NK-92 (cell line): ENCODE measurements at regions not wholly inside any gene's neighbourhood (a gene's known extent, or its start where the extent isn't known, plus 50 kb on each side); places are given as distances from the start of the nearest gene placed in this dataset.
"Not testable (repeated sequence)": the region's sequence is repeated elsewhere in the genome, so short reads cannot be mapped to it uniquely, and the experiment has no call there.

ENCODE experiments used
- DNase-seq: peaks from one replicate; lab custom pipeline; 2025; ENCODE audit not compliant: unreplicated experiment; lab: John Stamatoyannopoulos, UW

DNA sequence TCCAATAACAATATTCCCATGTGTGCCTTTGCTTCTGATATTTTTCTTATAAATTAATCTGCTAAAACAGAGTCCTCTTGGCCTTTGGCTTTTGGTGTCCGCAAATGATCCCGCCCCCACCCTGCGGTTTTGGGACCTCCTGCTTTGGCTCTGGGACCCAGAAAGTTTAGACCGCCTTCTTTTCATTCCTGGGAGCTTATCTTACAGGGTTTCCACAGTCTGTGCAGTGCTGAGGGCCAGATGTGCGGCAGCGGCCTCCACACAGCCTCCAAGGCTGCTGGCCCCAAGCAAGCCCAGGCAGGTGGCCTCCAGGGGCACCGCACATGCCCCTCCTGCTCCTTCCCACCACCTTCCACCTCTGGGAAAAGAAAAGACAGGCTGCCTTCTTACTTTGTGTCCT lies 191.5 kb downstream of the ERCC6L2 start:
- DNase-seq: no peak

- DNase-seq: no peak
Measured at GRCh38 chr9:96065482-96066251, 190.2 kb downstream of the ERCC6L2 start.

- no peak for DNase-seq
Measured at GRCh38 chr9:96064826-96065481, 189.5 kb downstream of the ERCC6L2 start.

DNA sequence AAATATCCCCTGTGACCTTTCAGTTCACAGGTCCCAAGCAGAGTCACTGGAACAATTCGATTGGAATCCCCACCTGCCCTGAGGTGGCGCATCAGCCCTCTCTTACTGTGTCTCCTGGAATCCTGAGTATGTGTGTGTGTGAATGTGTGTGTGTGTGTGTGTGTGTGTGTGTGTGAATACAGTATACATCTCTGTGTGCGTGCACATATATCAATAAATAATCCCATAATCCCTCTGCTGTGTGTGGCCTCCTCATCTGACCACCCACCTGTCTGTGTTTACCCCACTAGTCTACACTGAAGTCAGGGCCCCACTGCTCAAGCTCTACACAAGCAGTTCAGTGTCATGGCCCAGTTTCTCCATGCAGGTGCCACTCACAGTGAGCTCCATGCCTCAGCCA lies 187.4 kb downstream of the ERCC6L2 start:
- DNase-seq: no peak

DNA sequence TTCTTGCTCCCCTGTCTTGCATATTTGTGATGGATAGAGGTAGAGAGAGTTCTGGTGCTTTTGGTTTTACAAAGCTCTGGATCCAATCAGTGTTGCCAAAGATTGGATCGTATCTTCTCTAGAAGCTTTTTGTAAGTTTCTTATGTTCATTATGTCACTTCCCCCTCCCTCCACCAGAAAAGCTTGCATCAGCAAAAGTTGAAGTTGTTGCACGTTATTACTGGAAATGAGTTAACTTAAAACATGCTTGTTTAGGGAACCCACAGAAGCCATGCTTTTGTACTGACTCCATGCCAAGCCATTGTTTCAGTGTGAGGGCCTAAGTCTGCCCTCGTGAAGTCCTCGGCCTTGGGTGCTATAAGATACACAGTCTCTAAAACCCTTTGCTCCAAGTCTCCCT lies 186.5 kb downstream of the ERCC6L2 start:
- no peak for DNase-seq

GRCh38 chr9:96061293-96061987 lies 185.9 kb downstream of the ERCC6L2 start:
- no peak for DNase-seq

DNA sequence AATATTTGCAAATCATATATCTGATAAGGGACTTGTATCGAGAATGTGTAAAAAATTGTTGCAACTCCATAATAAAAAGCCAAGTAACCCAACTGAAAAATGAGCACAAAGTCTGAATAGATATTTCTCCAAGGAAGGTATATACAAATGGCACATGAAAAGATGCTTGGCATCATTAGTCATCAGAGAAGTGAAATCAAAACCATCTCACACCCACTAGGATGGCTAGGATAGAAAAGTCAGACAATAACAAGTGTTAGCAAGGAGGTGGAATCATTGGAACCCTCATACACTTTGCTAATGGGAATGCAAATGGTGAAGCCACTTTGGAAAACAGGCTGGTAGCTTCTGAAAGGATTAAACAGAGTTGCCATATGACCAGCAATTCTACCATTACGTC lies 182.7 kb downstream of the ERCC6L2 start:
- DNase-seq: no peak

DNA sequence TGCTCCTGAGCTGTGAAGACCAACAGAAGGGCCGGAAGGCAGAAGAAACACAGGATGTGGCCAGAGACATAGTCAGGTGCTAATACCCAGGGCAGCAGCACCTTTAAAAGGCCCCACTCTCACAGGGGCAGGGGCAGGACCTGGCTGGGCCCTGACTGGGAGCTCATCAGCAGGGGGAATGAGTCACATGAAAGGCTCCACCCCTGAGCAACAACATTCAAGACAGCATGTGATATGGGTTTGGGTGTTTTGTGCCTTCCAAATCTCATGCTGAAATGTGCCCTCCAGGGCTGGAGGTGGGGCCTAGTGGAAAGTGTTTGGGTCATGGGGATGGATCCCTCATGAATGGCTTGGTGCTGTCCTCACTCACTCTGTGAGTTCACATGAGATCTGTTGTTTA lies 181.7 kb downstream of the ERCC6L2 start:
- no peak for DNase-seq

DNA sequence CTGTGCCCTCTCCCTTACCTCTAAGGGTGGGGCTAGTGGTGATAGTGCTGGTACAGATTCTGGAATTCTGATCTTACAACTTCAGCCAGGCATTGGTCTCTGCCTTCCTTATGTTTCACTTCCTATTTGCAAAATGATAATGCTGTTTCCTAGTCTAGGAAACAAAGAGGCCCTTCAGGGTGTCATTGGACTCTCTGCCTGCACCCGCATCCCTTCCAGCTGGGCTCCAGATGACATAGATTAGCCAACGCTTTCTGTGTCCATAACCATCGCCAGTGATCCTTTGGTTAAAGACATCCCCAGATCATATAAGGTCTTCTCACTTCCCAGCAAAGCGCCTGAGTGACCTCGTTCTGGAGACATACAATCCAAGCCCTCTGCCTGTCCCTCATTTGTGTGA lies 180.7 kb downstream of the ERCC6L2 start:
- DNase-seq: no peak

- DNase-seq: not testable (repeated sequence)
Measured at GRCh38 chr9:96054248-96054647, 178.8 kb downstream of the ERCC6L2 start.

- no peak for DNase-seq
Measured at GRCh38 chr9:96052686-96053085, 177.2 kb downstream of the ERCC6L2 start.

DNA sequence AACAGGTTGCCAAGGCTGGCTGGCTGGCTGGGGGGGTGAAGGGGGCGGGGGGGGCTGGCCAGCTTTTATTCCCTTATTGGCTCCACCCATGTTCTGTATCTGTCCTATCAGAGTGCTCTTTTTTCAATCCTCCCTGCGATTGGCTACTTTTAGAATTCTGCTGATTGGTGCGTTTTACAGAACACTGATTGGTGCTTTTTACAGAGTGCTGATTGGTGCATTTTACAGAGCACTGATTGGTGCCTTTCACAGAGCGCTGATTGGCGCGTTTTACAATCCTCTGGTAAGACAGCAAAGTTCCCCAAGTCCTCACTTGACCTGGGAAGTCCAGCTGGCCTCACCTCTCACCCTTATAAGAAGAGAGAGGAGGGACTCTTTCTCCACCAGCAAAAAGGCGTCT lies 175.9 kb downstream of the ERCC6L2 start:
- no peak for DNase-seq

DNA sequence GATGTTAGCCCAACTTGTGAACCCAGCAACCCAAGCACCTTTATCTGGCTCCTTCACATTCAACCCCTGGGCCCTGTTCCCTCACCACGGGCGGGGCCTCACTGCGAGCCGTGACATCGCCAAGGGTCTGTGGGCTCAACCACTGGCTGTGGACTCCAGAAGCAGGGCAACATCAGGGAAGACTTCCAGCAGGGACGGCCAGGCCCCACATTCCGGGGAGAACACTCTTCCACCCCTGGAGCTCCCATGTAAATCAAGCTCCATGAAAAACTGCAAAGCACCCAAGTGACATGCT lies 175.3 kb downstream of the ERCC6L2 start:
- DNase-seq: no peak

- no peak for DNase-seq
Measured at GRCh38 chr9:96050048-96050860, 174.8 kb downstream of the ERCC6L2 start.

GRCh38 chr9:96048956-96049831 lies 173.7 kb downstream of the ERCC6L2 start:
- DNase-seq: no peak

DNA sequence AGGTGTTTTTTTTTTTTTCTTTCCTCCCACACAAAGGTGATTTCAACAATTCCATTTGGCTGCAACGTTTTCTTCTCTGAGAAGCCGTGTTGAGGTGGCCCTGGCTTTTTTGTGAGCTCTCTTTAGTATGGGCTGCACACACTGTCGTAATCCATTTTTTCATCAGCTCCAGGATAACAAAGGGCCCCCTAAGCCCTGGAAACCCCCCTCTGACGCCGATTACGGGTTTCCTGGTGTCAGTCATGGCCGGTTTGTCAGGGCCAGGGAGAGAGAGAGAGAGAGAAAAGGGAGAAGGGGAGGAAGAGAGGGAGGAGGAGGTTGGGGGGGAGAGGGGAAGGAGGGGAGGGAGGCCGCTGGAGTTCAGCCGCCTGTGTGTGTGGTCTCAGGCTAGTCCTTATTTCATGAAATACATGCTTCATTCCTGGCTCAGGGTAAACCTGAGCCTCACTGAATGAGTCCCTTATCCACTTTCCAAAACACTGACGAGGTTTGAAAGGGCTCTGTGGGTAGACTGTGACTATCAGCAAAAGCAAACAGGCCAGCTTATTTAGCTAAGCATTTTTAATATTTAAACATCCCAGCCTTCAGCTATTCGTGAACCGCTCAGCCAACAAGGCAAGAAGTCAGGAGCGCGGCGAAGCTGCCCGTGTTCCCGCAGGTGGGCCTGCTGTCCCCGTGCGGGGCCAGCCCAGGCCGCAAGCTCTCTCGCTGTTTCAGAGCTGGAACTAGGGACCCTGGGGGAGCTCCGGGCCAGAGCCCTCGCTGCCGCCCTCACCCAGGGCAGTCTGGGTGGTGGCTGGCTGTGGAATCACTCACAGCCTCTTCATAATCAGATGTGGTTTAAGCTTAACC lies 172.8 kb downstream of the ERCC6L2 start:
- no peak for DNase-seq

- no peak for DNase-seq
Measured at GRCh38 chr9:96047741-96048103, 172.2 kb downstream of the ERCC6L2 start.

GRCh38 chr9:96047116-96047639 lies 171.7 kb downstream of the ERCC6L2 start:
- no peak for DNase-seq

- no peak for DNase-seq
Measured at GRCh38 chr9:96045811-96046210, 170.3 kb downstream of the ERCC6L2 start.
